Adrenal gland (tissue), 5 donors: ENCODE measurements at regions not wholly inside any gene's neighbourhood (a gene's known extent, or its start where the extent isn't known, plus 50 kb on each side); places are given as distances from the start of the nearest gene placed in this dataset.

Source experiments
- CTCF ChIP-seq, 6 experiments: fragments of 450-650 bp in 4 of 6; fragments of 200-600 bp in 2 of 6; sonication (generic) in 1 of 6; IDR thresholded peaks; 1 replicate in 5 of 6; 2 replicates in 1 of 6; pipeline versions ENCODE4 v1.5.1 to v1.8.0; 2016 to 2021; ENCODE audit warnings: antibody characterized with exemption in 6 of 6, mild to moderate bottlenecking in 2 of 6, moderate library complexity in 1 of 6
- POLR2A ChIP-seq, 2 donors: fragments of 450-650 bp; IDR thresholded peaks; one replicate each; pipeline ENCODE4 v1.6.1; 2017; ENCODE audit warnings: antibody characterized with exemption in 2 of 2, mild to moderate bottlenecking in 2 of 2, moderate library complexity in 1 of 2
- donor health status: DM: no; HTN: no; CAD: no.

GRCh38 chr10:32155075-32155516 lies 98.9 kb upstream of the KIF5B start:
- TF ChIP-seq CTCF (IDR thresholded peaks at IDR 0.05) (no peak), POLR2A (IDR thresholded peaks at IDR 0.05) (no peak)
